HG03196 (cell line): ENCODE measurements at regions not wholly inside any gene's neighbourhood (a gene's known extent, or its start where the extent isn't known, plus 50 kb on each side); places are given as distances from the start of the nearest gene placed in this dataset.
"Not testable (repeated sequence)": the region's sequence is repeated elsewhere in the genome, so short reads cannot be mapped to it uniquely, and the experiment has no call there.

Experiments
- ATAC-seq: cut with Tn5 transposase; IDR thresholded peaks from one replicate; pipeline ENCODE4 v1.9.1; 2021; ENCODE audit not compliant: unreplicated experiment

GRCh38 chr9:115300874-115301273, 182.9 kb upstream of the TNC start:
- no peak for ATAC-seq

- ATAC-seq, result no peak
These were observed 183.6 kb upstream of the TNC start for GRCh38 chr9:115301581-115301980.

- ATAC-seq, result no peak
These were observed 187.6 kb upstream of the TNC start for GRCh38 chr9:115305543-115305942.

GRCh38 chr9:115306865-115307264, 188.9 kb upstream of the TNC start:
- no peak for ATAC-seq

DNA sequence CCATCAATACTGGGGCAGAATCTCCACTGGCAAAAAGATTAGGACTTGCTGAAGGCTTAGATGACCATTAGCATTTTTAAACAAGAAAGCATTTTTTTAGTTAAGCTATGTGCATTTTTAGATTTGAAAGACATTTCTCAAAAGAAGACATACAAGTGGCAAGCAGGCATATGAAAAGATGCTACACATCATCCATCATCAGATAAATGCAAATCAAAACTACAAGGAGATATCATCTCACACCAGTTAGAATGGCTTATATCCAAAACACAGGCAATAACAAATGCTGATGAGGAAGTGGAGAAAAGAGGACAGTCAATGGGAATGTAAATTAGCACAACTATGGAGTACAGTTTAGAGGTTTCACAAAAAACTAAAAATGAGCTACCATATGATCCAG, 195.6 kb upstream of the TNC start:
- ATAC-seq, result no peak

GRCh38 chr9:115326461-115326860, 208.5 kb upstream of the TNC start:
- no peak for ATAC-seq

GRCh38 chr9:115327436-115328122, 209.6 kb upstream of the TNC start:
- ATAC-seq, result no peak

GRCh38 chr9:115328228-115328627, 210.3 kb upstream of the TNC start:
- ATAC-seq, result no peak

- ATAC-seq, result no peak
These were observed 210.7 kb upstream of the TNC start for GRCh38 chr9:115328677-115329076.

GRCh38 chr9:115333277-115334070, 215.5 kb upstream of the TNC start:
- no peak for ATAC-seq

DNA sequence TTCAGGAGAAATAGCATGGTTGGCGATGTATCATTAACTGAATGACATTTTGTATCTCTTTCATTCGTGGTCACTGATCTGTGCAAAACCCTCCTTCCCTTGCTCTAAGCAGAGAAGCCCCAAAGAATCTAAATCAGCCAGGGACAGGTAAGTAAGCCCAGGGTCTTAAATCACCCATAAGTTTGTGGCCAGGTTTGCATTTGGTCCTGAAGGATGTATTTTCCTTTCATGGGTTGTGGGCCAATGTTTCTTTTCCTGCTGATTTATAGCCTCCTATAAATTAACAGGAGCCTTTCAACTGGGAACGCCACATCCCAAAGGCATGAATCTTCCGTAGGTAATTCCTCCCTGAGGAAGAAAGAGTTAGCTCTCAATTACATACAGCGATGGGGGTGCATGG, 217.5 kb upstream of the TNC start:
- no peak for ATAC-seq

- ATAC-seq, result no peak
These were observed 222.4 kb upstream of the TNC start for GRCh38 chr9:115340314-115340713.

DNA sequence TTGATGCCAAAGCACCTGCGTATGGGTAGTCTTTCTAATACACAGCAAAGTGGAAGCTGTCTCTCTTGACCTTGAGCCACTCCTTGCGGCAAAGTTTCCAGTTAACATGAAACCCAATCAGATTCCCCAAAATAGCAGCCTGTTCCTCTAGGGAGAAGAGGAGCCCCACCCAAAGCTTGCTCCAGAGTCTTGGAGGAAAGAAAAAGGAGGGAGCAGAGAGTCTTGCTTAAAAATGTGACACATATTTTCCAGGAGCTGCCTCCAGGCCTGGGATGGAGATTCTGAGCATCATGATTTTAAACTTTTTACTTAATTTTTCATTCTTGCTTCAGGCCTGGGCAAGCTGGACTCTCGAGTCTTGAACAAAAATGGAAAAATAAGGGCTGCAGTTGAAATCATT, 223.5 kb upstream of the TNC start:
- no peak for ATAC-seq

DNA sequence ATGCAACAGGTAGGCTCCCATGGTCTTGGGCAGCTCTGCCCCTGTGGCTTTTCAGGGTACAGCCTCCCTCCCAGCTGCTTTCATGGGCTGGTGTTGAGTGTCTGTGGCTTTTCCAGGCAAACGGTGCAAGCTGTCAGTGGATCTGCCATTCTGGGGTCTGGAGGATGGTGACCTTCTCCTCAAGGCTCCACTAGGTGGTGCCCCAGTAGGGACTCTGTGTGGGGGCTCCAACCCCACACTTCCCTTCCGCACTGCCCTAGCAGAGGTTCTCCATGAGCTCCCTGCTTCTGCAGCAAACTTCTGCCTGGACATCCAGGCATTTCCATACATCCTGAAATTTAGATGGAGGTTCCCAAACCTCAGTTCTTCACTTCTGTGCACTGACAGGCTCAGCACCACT, 229.8 kb upstream of the TNC start:
- not testable (repeated sequence) for ATAC-seq

DNA sequence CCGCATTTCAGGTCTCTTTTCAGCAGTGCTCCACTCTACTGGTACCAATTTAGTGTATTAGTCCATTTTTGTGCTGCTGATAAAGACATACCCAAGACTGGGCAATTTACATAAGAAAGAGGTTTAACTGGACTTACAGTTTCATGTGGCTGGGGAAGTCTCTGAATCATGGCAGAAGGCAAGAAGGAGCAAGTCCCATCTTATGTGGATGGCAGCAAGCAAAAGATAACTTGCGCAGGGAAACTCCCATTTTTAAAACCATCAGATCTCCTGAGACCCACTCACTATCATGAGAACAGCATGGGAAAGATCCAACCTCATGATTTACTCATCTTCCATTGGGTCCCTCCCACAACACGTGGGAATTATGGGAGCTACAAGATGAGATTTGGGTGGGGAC, 231.0 kb upstream of the TNC start:
- ATAC-seq, result not testable (repeated sequence)

GRCh38 chr9:115349542-115349941, 231.6 kb upstream of the TNC start:
- no peak for ATAC-seq

- ATAC-seq, result no peak
These were observed 232.6 kb upstream of the TNC start for GRCh38 chr9:115350548-115350947.

DNA sequence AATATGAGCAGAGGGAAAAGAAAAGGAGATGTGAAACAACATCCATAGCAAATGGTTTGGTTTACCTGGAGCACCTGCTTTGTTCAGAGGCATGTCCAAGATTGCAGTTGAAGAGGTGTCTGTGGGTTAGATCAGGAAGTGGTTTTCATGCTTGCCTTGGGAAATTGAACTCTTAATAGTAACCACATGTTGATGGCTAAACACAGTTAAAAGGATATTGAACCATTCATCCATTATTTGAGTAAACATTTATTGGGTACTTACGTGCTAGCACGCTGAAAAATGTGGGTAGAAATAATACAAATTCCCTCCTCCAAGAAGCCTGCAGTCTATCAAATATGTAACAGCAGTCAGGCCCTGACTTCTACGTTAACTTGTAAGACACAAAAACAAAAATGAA, 235.7 kb upstream of the TNC start:
- ATAC-seq, result no peak

DNA sequence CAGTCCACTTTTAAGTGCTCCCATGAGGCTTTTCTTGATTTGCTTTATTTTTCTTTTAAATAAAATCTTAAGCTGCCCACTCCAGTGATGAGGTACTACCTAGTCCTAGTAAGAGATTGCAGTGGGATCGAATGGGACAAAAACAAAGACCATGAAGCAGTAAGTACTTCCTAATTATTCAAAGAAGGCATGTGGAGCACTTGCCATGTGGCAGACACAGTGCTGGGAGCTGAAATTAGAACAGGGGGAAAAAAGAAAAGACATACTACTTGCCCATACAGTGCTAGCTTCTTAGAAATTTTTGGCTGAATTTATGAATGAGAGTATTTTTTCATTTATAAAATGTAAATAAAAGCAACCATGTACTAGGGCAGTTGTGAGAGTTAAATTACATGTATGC, 239.9 kb upstream of the TNC start:
- no peak for ATAC-seq

DNA sequence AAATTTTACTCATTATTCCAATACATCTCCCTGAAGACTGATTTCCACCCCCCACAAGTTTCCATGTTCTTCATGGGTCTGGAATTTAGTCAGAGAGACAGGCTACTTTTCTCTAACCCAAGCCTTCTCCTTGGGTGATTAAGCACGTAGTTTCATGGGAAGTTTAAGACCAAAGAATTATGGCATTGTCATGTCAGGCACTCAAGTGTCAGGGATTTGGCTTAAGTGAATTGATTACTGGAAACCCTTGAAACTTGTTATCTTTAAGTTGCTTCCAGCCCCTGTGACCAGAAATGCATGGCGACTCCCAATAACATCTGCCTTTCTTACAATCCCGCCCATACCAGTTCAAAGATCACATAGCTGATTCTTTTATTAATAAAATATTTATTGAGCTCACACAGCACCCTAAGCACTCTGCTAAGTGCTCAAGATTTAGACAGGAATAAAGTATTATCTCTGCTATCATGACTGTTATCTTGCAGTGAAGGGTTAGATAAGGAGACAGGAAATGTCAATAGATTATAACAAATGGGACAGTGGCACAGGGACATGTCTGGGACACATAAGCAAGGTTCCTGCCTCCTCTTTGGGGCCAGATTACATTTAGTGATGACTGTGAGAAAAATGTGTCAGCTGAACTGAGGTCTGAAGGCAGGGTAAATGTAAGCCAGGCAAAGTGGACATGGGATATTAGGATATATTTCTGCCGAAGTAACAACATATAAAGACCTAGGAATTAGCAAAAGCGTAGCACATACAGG, 241.2 kb upstream of the TNC start:
- no peak for ATAC-seq

DNA sequence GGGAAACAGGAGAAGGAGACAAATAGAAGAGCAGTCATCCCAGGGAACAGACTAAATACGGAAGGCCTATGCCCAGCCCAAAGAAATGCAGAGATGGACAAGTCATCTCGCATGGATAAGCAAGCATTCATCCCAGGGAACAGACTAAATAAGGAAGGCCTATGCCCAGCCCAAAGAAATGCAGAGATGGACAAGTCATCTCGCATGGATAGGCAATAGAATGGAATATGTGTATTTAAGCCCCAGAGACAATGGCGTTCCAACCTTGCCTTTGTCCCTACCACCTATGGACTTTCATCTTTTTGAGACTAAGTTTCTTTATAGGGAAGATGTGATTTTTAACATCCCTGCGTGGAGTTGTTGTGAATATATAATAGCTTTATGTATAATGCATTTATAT, 242.2 kb upstream of the TNC start:
- no peak for ATAC-seq

- no peak for ATAC-seq
These were observed 244.1 kb upstream of the TNC start for GRCh38 chr9:115362101-115362500.
